Heart left ventricle (tissue), 16 donors: ENCODE measurements at regions not wholly inside any gene's neighbourhood (a gene's known extent, or its start where the extent isn't known, plus 50 kb on each side); places are given as distances from the start of the nearest gene placed in this dataset.
A peak's percentile ranks its signal among the peaks of the same experiment; 100 is the strongest.

Experiments
- ATAC-seq, 4 donors: fragments of 200-7000 bp; cut with Tn5 transposase; one replicate each; pipeline ENCODE4 v1.9.1; 2020 to 2022; ENCODE audit warnings: moderate library complexity in 4 of 4, mild to moderate bottlenecking in 3 of 4, moderate number of reproducible peaks in 1 of 4
- DNase-seq, 5 donors: peaks; one replicate each; pipeline ENCODE4 v3.0.0-alpha.2; 2020
- H3K27ac ChIP-seq, 12 donors: fragments of 200-600 bp; sonication (generic) in 4 of 12; one replicate each; pipeline versions ENCODE4 v1.5.0 to v1.8.0; 2016 to 2022; ENCODE audit warnings: mild to moderate bottlenecking in 2 of 12
- H3K27me3 ChIP-seq, 9 donors: fragments of 200-600 bp; sonication (generic) in 2 of 9; one replicate each; pipeline versions ENCODE4 v1.5.1 to v1.8.0; 2016 to 2022; ENCODE audit warnings: mild to moderate bottlenecking in 3 of 9
- H3K36me3 ChIP-seq, 9 donors: fragments of 200-600 bp; sonication (generic) in 2 of 9; one replicate each; pipeline versions ENCODE4 v1.5.0 to v1.8.0; 2018 to 2022; ENCODE audit warnings: mild to moderate bottlenecking in 2 of 9
- H3K4me1 ChIP-seq, 12 donors: fragments of 200-600 bp; sonication (generic) in 4 of 12; one replicate each; pipeline versions ENCODE4 v1.5.0 to v1.8.0; 2016 to 2022; ENCODE audit warnings: mild to moderate bottlenecking in 3 of 12
- H3K4me3 ChIP-seq, 12 donors: fragments of 200-600 bp; sonication (generic) in 4 of 12; one replicate each; pipeline versions ENCODE4 v1.5.0 to v1.8.0; 2017 to 2022; ENCODE audit warnings: mild to moderate bottlenecking in 9 of 12, moderate library complexity in 4 of 12
- H3K9me3 ChIP-seq, 12 donors: fragments of 200-600 bp; sonication (generic) in 4 of 12; one replicate each; pipeline versions ENCODE4 v1.5.0 to v1.8.0; 2016 to 2022; ENCODE audit warnings: mild to moderate bottlenecking in 1 of 12
- CTCF ChIP-seq, 12 donors: fragments of 200-600 bp; sonication (generic) in 4 of 12; IDR thresholded peaks; one replicate each; pipeline versions ENCODE4 v1.5.0 to v1.8.0; 2018 to 2022; ENCODE audit warnings: antibody characterized with exemption in 12 of 12, mild to moderate bottlenecking in 5 of 12
- POLR2A ChIP-seq, 2 donors: fragments of 450-650 bp; IDR thresholded peaks; one replicate each; pipeline ENCODE4 v1.6.1; 2017; ENCODE audit warnings: antibody characterized with exemption in 2 of 2, mild to moderate bottlenecking in 2 of 2, moderate library complexity in 2 of 2
- WGBS, 4 donors: extraction: QIAGEN DNeasy Blood & Tissue Kit in 2 of 4; methylation state at CpG; one replicate each; pipeline versions ENCODE4 v1.1.5 to v1.1.7; 2013 to 2018; 5-methylcytosine and 5-hydroxymethylcytosine counted together
- intact Hi-C, 10 donors: fragments of 100-400 bp; cut with DNase I; formaldehyde crosslinking; loops; one replicate each; pipeline versions ENCODE4 v1.11.1 to v1.14.2; 2022
- donor health status: ischemic (EF 13 %, LVEDD 7.1; RV severe dilation, severe dysfunction).
- donor health status: healthy with polysubstance abuse.
- donor health status: DM: no; HTN: yes; CAD: no.
- donor health status: DM: no; HTN: no; CAD: no.
- donor health status: ischemic (EF 25% LVEDD 6.9; RV normal size, moderate dysfunction).
- donor health status: ischemic (EF 25% LVEDD 5.7; RV mildly dilated, moderate dysfunction).
- donor health status: healthy.
- donor health status: DM: yes; HTN: yes; CAD: no.
- donor health status: ischemic (EF 35%, LVEDD 5.7; RV mildly dilated, moderate dysfunction).
- donor health status: nonischemic (EF 11% LVEDD 7.7; RV severe dilation, severe dysfunction).
- donor health status: DM: yes; HTN: yes; CAD: no.
- donor health status: PGD.
- donor health status: ischemic (EF 29% LVEDD 5.4; RV normal size, mild dysfunction).
- donor health status: nonischemic (EF 23%, LVEDD 6.1; RV moderate dilation, normal function).

- no peaks in the 10 kb centered on the region for H3K27me3 ChIP-seq
- 37 to 47% (median 42%) methylated on average over 5 of the region's 5 CpGs for WGBS, 4 donors
- no peak for TF ChIP-seq POLR2A (IDR thresholded peaks at IDR 0.05)
- no peak for TF ChIP-seq CTCF (IDR thresholded peaks at IDR 0.05)
- H3K4me1 ChIP-seq = peaks cover 0 to 38% (median 8%) of the 10 kb centered on the region in 12 donors
- ATAC-seq (peak in 3 of 4 donors; percentile 24 to 79 (median 60)), DNase-seq (peak in 1 of 5 donors; percentile 40)
- intact Hi-C loops = no loop called here
- peak overlapping the region in 1 of 12 donors; percentile 14 for H3K4me3 ChIP-seq
- peak overlapping the region in 6 of 12 donors; percentile 7 to 67 (median 35) for H3K27ac ChIP-seq
- H3K9me3 ChIP-seq = no peaks in the 10 kb centered on the region
- H3K36me3 ChIP-seq = no peaks in the 10 kb centered on the region
Measured at GRCh38 chr5:60540856-60541805, 158.8 kb downstream of the DEPDC1B start.

- peak overlapping the region in 3 of 12 donors; percentile 13 to 38 (median 29) for H3K27ac ChIP-seq
- ATAC-seq = peak in 1 of 4 donors; percentile 46
- intact Hi-C loops = no loop called here
Measured at GRCh38 chr5:60538955-60539866, 160.8 kb downstream of the DEPDC1B start.

GRCh38 chr5:60538426-60538825 lies 161.5 kb downstream of the DEPDC1B start:
- ATAC-seq (no peak), DNase-seq (no peak)
- Histone ChIP-seq H3K27ac (no peak overlapping the region), H3K27me3 (no peaks in the 10 kb centered on the region), H3K4me1 (peaks cover 0 to 38% (median 8%) of the 10 kb centered on the region in 12 donors), H3K4me3 (no peak overlapping the region), H3K36me3 (no peaks in the 10 kb centered on the region), H3K9me3 (no peaks in the 10 kb centered on the region)
- intact Hi-C loops = no loop called here
- TF ChIP-seq POLR2A (IDR thresholded peaks at IDR 0.05) = no peak
- TF ChIP-seq CTCF (IDR thresholded peaks at IDR 0.05) = no peak
- WGBS, 4 donors = 84 to 87% (median 85%) methylated on average over 2 of the region's 2 CpGs

More at GRCh38 chr5:60538955-60539866, 160.8 kb downstream of the DEPDC1B start:
- 37 to 64% (median 52%) methylated on average over 1 of the region's 1 CpG for WGBS, 4 donors
- H3K27me3 ChIP-seq = no peaks in the 10 kb centered on the region
- H3K4me3 ChIP-seq = no peak overlapping the region
- no peaks in the 10 kb centered on the region for H3K9me3 ChIP-seq
- DNase-seq = no peak
- H3K4me1 ChIP-seq = peaks cover 0 to 38% (median 8%) of the 10 kb centered on the region in 12 donors
- no peaks in the 10 kb centered on the region for H3K36me3 ChIP-seq
- TF ChIP-seq CTCF (IDR thresholded peaks at IDR 0.05) = no peak
- no peak for TF ChIP-seq POLR2A (IDR thresholded peaks at IDR 0.05)
